ENCODE measurements at regions not wholly inside any gene's neighbourhood (a gene's known extent, or its start where the extent isn't known, plus 50 kb on each side); places are given as distances from the start of the nearest gene placed in this dataset.

DNA sequence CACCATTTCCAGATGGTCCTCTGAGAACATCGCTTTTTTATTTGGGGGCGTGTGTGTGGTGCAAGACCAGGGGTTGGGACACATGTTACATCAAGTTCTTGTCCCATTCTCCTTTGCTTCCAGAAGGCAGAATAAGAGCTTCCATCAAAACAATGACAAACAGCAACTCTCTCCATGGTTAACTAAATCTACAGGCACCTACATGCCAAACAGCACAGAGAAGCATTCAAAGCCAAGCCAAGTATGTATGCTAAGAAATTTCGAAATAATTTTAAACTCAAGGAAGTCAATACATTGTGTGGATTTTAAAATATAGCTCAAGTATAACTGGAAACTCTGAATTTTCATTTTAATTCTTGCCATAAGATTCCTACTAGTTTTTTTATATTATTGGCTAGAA, 105.6 kb downstream of the SEC61B start:
- DNase-seq (ENCODE audit: low spot score), result no peak

DNA sequence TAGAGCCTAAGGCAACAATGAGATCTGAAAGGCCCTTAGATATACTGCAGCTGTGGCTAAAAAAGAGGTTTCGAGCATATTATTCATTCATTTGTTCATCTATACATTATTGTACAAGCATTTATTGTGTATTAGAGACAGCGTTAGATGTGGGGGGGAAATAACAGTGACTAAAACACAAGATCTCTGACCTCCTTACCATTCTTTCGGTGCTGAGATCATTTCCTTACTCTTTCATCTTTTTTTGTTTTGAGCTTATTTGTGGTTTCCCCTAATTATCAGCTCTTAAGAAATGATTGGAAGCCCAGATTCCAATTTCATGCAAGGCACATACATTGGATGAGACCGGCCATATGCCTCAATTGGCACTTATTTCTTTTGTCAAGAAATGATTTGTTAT, 113.2 kb downstream of the SEC61B start:
- DNase-seq (ENCODE audit: low spot score), result no peak

DNA sequence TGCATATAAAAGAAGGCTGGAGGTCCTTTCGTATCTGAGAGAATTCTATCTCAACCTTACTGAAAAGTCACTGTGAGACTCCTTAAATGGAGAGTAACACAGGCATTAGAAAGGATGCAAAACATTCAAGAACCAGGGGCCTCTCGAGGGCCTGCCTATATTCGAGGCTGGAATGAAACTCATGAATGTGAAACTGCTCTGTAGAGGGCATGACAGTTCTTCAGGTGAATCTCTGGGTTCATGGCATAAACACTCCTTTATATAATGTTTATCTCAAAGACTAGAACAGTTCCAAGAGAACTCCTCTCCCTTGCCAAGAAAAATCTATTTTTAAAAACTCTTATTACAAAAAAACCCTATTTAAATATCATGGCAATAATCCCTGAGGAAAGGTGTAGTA, 113.9 kb downstream of the SEC61B start:
- DNase-seq (ENCODE audit: low spot score), result no peak

DNA sequence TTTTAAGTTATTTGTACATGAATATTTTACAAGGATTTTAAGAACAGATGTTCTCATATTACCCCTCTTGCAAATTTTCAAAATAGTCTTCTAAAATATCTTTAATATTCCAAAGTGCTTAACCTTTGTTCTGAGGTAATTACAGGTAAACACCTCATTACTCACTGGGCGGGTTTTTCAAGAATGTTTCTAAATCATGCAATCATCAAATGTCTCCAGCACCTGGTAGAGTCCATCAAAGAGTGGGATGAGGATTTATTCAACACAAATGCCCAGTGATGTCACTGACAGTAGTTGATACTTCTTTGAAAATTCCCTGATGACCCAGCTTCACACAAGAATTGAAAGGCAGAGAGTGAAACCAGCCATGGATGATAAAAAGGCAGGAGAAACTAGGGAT, 114.4 kb downstream of the SEC61B start:
- no peak for DNase-seq (ENCODE audit: low spot score)

DNA sequence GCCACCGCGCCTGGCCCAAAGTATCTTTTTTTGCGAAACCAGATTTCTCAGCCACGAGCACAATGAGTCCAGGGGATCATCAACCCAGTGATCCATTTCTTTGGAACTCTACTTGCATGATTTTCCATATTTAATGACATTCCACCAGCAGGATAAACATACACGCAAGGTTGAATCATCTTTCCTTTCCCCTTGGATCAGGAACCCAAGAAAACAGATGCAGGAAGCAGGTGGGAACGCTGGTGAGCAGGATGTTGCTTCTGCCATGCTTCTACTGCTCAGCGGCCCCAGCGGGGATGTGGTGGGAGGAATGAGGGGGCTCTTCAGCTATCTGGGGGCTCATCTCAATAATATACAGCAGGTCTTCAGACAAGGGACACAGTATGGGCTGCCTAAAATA, 118.2 kb downstream of the SEC61B start:
- no peak for DNase-seq (ENCODE audit: low spot score)

DNA sequence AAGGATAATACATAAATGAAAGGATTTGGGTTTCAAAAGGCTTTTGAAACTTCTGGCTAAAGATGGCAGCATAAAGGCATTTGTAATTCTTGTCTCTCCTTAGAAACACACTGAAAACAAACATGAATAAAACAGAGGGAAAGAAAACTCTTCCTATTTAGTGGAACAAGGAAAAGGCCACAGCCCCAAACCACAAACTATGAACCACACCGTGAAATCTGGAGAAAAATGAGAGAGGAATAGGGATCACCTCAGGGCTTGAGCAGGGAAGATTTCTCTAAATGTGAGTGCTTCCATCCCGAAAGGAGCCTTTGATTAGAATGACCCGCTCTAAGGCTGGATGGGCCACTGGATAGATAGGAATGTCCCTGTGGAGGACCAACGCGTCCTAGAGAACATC, 119.6 kb downstream of the SEC61B start:
- DNase-seq (ENCODE audit: low spot score), result no peak

DNA sequence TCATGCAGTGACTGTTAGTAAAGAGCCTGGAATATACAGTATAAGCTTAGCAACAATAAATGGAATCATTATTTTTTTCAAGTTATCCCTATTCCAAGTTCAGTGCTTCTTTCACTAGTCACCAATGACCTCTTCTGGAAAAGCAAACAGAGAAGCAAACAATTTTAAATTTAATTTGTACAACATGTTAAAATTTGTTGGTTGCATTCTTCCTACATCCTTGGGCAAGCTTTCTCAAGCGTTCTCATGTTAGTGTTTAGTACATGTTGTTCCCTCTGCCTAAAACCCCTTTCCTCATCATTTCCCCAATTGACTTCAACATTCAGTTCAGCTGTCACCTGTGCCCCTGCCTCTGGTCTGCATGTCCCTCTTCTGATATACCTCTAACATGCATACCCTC, 123.4 kb downstream of the SEC61B start:
- DNase-seq (ENCODE audit: low spot score), result no peak

DNA sequence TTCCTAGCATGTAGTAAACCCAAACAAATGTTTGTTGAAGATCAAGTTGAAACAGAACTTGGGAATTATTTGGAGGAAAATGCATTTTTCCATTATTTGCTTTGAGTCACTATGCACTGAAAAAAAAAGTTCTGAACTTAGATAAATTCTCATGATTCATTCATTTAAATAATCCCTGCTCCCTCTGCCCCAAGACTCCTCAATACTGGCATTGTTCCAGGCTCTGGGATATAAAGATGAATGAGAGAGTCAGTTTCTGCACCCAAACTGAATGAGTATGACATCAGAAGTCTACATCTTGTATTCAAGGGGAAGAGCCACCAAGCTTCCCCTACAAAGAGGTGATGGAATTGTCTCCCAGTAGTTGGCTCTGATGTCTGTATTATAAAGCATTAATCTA, 123.9 kb downstream of the SEC61B start:
- DNase-seq (ENCODE audit: low spot score), result no peak

DNA sequence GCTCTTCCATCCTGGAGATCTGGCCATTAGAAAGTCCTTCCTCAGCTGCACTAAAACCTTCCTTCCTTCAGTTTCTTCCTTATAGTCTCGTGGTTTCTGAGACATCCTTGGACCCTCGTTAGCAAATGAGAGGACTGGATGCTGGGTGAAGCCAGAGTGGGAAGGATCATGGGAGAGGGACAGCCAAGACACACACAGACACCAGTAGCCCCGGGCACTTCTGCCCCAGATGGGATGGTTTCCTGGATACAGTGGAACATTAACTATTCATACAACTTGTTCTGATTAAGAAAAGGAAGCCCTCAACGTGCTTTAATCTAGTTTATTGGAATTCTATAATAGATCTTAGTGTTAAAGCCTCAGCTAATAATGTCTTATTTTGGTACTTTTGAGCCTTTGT, 125.5 kb downstream of the SEC61B start:
- no peak for DNase-seq (ENCODE audit: low spot score)

DNA sequence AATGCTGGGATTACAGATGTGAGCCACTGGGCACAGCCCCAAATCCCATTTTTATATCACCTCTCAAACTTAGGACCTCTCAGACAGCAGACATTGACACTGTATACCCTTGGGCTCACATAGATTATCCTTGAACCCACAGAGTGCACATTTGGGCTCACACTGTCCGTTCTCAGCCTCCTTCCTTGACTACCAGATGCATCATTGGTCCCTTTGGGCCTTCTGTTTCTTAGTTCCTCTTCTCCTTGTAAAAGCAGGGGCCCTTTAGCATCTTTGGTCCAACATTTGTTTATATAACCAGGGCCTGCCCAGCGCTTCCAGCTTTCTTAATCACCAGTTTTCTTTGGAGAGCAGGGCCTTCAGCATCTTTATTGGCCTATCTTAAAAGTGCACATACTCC, 126.2 kb downstream of the SEC61B start:
- DNase-seq (ENCODE audit: low spot score), result no peak

DNA sequence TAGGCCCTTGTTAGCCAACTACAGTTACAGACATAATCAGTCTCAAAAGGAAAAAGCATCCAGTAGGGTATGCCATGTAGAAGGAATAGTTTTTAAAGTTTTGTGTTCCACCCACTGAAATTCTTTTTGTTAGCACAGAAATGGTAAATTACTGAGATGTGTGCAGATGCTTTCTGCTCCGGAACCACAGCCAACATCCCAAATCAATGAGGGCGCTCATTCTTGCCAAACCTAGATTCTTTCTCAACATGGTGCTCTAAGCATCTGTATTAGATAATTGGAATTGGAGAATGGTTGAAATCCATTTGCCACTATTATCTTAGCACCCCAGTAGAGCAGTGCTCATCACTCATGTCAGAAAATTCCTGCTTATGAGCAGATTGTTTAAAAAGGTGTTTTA, 127.8 kb downstream of the SEC61B start:
- DNase-seq (ENCODE audit: low spot score), result no peak

DNA sequence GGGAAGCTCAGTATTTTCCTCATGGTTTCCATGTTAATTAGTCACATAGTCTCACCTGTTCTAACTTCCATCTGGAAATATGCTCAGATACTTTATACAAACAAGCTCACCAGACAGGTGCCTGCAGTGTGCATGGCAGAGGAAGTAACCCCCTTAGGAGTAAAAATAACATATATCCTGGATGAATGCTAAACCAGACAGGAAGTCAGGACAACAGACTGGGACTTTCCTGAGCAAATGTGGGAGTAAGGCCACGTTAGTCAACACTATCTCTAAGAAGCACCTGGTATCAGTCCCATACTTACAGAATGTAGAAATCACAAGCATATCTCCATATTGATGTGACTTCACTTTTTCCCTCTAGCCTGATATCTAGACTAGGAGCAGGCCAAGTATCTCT, 128.4 kb downstream of the SEC61B start:
- no peak for DNase-seq (ENCODE audit: low spot score)

DNA sequence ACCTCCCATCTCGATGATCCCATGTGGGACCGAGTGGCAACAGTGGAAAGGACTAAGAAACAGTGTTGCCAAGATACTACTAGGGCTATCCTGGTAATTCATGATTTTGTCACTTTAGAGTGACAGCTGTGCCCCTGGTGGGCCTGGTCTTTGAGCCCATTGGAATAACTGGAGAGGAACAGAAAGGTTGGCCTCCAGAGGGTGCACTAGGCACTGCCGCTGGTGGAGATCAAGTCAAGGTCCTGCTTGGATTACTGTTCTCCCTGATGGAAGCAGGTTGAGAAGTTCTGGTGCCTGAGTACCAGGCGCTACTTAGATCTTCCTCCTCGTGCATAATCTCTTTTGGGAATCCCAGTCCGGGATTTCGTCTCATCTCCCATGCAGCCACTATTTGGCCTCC, 129.6 kb downstream of the SEC61B start:
- DNase-seq (ENCODE audit: low spot score), result no peak

DNA sequence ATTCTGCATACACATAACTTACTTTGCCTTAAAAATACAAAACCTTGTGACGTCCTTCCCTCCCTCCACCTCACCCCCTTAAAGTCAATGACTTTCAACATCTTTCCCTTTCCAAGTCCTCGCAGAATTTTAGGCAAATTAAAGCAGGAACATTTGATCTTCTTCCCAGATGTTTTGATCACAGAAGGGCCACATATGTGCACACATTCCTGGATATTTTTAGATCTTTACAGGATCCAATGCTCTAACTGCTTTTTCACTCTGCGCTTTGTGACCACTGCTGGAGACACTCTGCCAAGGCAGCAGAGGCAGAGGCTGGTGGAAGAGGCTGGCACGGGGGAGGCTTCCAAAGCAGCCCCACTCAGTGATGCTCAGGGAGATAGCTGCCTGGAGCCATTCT, 130.7 kb downstream of the SEC61B start:
- no peak for DNase-seq (ENCODE audit: low spot score)

DNA sequence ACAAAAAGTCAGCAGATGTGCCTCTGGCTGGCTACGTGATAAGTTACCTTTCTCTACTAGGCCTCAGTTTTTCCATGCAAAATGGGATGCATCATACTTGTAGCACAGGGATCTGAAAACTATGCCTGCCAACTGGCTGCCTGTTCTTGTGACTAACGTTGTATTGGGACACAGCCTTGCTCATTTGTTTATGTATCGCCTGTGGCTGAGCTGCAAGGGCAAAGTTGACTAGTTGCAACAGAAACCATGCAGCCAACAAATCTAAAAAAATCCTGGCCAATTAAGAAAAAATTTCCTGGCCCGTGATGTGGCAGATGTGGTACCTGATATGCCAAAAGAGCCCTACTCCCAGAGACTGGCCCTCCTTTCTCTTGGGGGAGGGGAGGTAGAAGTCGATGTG, 131.3 kb downstream of the SEC61B start:
- no peak for DNase-seq (ENCODE audit: low spot score)

DNA sequence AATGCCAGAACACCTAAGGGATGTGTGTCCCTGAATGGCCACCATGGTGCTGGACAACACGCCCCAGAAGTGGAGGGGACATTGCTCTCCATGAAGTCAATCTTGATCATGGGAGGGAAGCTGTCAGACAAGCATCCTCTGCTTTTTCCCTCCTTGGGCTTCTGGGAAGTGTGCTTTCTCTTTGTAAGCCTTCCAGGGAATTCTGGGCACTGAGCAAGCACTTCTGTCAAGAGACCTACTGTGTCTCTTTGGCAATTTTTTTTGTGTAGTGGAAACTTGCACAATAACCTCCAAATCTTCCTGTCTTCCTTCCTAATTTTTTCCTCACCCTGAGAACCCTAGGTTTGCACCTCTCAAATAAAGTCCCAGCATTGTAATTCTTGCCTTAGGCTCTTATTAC, 132.0 kb downstream of the SEC61B start:
- DNase-seq (ENCODE audit: low spot score), result no peak

DNA sequence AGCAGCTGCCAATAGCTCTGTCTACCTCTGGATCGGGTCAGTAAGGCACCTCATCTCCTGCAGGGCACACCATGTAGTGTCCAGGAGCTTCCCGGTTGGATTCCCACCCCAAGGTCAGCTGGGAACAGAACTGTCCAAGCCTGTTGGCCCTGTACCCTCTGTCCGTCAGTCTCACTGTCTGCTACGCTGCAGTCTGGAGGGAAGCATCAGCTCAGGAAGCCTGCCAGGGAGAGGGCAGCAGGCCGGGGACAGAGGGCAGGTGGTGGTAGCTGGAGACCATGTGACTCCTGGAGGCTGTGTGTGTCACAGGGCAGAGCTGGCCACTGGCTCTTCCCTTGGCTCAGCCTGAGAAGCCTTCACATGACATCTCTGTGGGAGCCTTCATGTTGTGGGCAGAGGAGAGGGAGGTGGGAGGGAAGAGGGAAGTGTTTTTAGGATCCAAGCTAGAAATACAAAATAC, 134.5 kb downstream of the SEC61B start:
- DNase-seq (ENCODE audit: low spot score), result no peak

DNA sequence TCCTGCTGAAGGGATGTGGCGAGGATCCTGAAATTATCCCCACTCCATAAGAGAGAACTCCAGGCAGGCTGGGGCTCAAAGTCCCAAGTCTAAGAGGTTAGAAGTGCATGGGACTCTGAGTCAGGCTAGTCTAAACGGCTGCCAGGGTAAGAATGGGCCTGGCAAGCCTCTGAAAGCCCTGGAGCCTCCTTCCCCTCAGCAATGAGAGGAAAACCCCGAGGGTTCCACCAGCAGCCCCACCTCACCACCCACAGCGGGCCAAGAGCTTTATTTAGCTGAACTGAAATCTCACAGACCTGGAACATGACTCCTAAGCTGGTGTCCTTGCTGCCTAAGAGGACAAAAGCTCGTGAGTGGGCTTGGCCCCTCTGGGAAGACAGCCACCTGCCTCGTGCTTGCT, 135.5 kb downstream of the SEC61B start:
- no peak for DNase-seq (ENCODE audit: low spot score)

DNA sequence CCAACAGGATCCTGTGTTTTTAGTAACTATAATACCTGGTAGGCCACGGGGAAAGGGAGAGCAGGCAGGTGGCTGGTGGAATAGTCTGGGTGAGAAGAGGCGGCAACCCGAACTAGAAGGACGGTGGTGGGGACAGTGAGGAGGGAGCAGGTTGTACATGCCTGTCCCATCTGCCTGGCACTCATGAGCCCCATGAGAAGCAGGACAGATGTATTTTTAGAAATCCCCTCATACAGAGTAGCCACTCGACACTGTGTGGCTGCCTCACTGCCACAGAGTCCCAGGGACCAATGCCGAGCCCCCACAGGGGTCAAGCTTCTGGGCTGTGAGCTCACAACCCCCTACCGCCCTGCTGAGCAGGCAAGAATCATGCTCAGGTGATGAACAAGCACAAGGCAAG, 136.6 kb downstream of the SEC61B start:
- no peak for DNase-seq (ENCODE audit: low spot score)

DNA sequence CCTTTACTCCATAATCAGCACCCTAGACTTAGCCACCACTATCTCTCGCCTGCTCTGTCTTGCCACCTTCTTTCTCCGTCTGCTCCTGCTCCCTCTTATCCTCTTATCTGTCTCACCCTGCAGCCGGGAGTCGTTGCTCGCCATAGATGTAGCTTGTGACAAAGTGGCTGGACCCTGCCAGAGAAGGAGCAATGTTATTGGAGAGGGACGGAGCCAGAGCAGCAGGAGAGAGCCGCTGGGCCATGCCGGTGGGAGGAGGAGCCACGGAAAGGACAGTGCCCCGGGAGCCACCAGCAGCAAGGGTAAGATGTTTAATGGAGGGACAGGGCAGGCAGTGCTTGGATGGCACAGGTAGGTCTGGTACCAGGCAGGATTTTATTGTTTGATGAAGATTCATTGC, 137.3 kb downstream of the SEC61B start:
- no peak for DNase-seq (ENCODE audit: low spot score)

DNA sequence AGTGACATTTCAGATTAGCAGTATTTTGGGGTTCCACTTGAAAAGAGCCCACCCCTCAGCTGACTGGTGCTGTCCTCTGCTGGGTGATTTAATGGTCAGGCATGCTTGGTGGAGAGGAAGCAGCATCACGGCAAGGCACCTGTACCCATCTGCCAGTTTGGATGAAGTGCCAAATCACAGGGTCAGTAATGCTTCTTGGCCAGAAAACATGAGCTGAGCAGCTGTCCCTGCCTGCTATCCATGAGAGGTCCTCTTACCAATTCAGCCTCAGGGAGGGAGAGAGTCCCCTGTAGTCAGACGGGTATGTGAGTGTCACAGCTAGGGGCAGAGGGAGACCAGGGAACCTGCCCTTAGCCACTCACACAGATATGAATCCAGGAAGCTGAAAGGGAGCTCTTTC, 137.9 kb downstream of the SEC61B start:
- no peak for DNase-seq (ENCODE audit: low spot score)

DNA sequence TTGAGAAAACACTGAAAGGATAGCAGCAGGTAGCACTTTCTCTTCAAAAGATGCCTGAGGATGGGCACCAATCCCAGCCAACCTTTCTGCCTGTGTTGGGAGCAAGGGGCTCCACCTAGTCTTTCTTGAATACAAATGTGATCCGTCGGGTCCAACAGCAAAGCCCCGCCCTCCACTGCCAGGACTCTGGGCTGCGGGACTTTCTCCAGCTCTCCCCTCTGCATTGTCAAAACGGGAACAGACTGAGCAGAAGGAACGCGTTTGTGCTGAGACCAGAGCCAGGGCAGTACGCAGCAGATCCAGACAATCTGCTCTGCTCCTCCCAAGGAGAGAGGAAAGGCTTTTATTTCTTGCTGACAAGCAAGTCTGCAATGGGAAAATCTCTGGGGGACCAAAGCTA, 139.7 kb downstream of the SEC61B start:
- no peak for DNase-seq (ENCODE audit: low spot score)

DNA sequence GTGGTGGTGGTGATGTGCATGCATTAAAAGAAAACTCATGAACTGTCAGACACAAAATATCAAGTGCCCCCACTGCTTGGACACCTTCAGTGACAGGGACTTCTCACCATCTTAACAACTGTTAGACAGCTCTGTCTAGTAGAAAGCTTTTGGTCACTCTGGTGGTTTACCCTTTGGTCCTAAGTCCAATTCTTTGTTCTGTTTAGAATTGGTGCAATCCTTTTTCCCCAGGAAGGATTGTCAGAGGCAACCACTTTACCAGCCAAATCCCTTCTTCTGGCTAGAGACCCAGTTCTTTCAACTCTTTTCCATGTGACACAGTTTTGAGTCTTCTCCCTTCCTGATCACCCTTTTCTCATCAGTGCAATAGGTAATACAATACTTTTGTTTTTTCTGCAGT, 140.2 kb downstream of the SEC61B start:
- no peak for DNase-seq (ENCODE audit: low spot score)

DNA sequence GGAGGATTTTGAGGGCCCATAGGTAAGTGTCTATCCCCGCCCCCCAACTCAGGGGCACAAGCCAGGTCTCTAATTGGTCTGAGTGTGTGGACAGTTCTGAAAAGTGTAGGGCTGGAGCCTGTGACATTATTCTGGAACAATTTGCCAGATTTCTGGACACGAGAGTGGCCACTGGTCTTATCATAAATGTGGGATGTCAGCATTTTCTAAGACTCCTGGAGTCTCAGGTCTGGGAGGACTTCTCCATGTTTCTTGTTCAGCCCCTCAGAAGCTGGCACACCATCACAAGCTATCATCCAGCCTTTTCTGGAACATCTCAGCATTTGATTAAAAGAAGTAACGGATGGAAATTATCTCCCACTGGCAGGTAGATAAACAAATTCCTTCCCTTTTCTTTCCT, 141.4 kb downstream of the SEC61B start:
- DNase-seq (ENCODE audit: low spot score), result no peak

DNA sequence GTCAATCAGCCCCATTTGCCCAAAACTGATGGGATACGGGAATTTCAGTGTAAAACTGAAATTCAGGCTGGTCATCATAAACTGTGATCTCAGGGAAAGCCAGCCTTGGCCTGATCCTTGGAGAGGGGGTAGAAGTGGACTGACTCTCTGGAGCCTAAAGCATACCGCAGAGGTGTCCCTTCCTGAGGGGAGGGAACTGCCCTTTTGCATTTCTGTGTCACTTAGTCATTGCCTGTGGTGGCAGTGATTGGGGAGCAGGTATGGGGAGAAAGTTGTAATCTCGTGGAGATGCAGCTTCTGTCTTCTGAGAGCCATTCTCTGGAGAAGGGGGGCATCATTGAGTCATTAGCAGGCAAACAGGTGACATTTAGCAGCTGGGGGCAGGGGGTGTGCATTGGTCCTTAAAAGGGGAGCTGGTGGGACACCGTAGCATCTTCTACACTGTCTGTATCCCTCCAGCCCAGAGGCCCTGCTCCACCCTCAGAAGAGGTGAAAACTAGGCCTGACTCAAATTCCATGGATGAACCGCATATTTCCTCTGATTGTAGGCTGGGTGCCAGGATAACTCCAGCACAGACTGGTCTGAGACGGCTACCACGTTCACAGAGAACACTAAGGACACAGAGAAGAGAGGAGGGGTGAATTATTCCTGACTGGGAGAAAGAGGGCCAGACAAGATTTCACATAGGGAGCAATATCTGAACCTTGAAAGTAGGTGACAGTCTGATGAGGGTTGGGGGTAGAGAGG, 143.3 kb downstream of the SEC61B start:
- DNase-seq (ENCODE audit: low spot score), result no peak
